ENCODE measurements at regions not wholly inside any gene's neighbourhood (a gene's known extent, or its start where the extent isn't known, plus 50 kb on each side); places are given as distances from the start of the nearest gene placed in this dataset.

DNA sequence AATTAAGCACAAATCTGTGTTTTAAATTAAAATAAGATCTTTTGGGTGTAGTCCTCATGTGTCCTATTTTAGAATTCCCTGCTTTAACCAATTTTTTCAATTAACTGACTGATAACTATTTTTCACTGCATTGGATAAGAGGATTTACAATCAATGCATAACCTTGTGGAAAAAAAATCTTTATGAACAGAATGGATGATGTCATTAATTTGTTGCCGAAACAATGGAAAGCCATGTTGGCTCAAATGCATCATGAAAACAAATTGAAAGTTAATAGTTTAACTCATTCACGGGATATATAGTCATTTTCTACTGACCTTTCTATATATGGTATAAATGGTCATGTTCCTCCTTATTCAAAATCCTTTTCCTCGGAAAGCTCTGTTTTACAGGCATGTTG is 82.3 kb downstream of the PRLHR start:
- no peak overlapping the region for H3K4me3 Mint-ChIP-seq (ENCODE audit: low read depth)
- H3K9me3 Mint-ChIP-seq (ENCODE audit: low read depth), result peaks cover 8% of the 10 kb centered on the region
- peaks cover 1% of the 10 kb centered on the region for H3K36me3 Mint-ChIP-seq (ENCODE audit: insufficient read depth)
- no peaks in the 10 kb centered on the region for H3K4me1 Mint-ChIP-seq (ENCODE audit: low read depth)
- TF ChIP-seq, protein P1, sequence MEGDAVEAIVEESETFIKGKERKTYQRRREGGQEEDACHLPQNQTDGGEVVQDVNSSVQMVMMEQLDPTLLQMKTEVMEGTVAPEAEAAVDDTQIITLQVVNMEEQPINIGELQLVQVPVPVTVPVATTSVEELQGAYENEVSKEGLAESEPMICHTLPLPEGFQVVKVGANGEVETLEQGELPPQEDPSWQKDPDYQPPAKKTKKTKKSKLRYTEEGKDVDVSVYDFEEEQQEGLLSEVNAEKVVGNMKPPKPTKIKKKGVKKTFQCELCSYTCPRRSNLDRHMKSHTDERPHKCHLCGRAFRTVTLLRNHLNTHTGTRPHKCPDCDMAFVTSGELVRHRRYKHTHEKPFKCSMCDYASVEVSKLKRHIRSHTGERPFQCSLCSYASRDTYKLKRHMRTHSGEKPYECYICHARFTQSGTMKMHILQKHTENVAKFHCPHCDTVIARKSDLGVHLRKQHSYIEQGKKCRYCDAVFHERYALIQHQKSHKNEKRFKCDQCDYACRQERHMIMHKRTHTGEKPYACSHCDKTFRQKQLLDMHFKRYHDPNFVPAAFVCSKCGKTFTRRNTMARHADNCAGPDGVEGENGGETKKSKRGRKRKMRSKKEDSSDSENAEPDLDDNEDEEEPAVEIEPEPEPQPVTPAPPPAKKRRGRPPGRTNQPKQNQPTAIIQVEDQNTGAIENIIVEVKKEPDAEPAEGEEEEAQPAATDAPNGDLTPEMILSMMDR (IDR thresholded peaks at IDR 0.05; ENCODE audit: unreplicated experiment), result no peak
- H3K27ac Mint-ChIP-seq, result no peak overlapping the region
- no peaks in the 10 kb centered on the region for H3K27me3 Mint-ChIP-seq
- no peak for DNase-seq (ENCODE audit: low spot score, unreplicated experiment)

DNA sequence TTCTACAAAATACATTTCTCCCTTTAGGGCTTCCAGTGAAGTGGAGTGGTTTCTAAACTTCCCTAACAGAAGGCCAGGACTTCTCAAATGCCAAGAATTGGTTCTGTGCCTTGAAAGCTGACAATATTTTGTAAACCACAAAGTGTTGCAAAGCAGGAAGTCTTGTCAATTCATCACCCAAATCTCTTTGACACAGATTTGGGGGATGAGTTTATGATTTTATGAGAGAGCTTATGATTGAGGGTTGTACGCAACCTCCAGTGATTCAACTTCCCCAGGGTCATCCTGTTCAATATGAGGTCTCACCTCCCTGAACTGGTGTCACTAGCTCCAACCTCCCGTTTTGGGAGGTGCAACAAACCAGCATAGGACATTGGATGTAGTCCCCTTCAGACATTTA is 83.7 kb downstream of the PRLHR start:
- H3K4me1 Mint-ChIP-seq (ENCODE audit: low read depth), result no peaks in the 10 kb centered on the region
- DNase-seq (ENCODE audit: low spot score, unreplicated experiment), result no peak
- H3K27ac Mint-ChIP-seq, result no peak overlapping the region
- H3K27me3 Mint-ChIP-seq, result no peaks in the 10 kb centered on the region
- no peaks in the 10 kb centered on the region for H3K36me3 Mint-ChIP-seq (ENCODE audit: insufficient read depth)
- TF ChIP-seq, protein P1 (IDR thresholded peaks at IDR 0.05; ENCODE audit: unreplicated experiment), result no peak
- H3K4me3 Mint-ChIP-seq (ENCODE audit: low read depth), result no peak overlapping the region
- H3K9me3 Mint-ChIP-seq (ENCODE audit: low read depth), result peaks cover 4% of the 10 kb centered on the region

DNA sequence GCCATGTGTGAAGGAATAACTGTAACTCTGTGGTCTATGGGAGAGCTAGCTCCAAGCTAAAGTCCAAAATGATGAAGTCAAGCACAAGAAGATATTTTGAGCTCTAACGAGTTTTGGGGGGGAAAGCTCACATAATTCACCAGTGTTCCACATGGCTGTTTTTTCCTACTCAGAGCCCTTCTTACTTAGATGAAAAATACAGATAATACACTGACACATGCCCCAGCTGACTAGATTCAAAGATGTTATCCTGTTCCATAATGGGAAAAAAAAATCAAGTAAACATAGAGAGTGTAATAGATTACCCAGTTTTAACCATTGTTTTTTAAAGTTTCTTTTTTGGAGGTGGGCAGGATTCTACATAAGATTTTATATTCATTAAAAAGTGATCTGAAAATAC is 86.6 kb downstream of the PRLHR start:
- DNase-seq (ENCODE audit: low spot score, unreplicated experiment), result no peak
- Mint-ChIP-seq H3K4me1 (ENCODE audit: low read depth) (no peaks in the 10 kb centered on the region), H3K36me3 (ENCODE audit: insufficient read depth) (no peaks in the 10 kb centered on the region), H3K27ac (no peak overlapping the region), H3K27me3 (peaks cover 10% of the 10 kb centered on the region), H3K9me3 (ENCODE audit: low read depth) (no peaks in the 10 kb centered on the region), H3K4me3 (ENCODE audit: low read depth) (no peak overlapping the region)
- TF ChIP-seq, protein P1 (IDR thresholded peaks at IDR 0.05; ENCODE audit: unreplicated experiment), result no peak

DNA sequence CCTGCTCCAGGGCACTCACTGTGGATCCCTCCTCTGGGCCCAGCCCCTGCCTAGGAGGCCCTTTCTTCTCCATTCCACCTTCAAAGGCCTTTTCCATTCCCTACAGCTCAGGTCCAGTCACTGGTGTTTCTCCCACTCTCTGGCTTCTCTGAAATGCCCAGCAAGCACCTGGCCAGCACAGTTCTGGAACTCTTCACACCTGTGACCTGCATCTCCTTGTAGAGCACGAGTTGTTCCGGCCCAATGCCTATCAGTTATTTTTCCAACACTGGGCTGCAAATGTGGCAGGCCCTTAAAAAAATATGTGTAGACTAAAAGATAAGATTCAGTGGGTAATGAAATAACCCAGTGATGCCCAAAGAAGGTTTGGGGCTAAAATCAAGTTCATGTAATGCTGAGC is 87.1 kb downstream of the PRLHR start:
- Mint-ChIP-seq H3K36me3 (ENCODE audit: insufficient read depth) (no peaks in the 10 kb centered on the region), H3K27ac (no peak overlapping the region), H3K4me3 (ENCODE audit: low read depth) (no peak overlapping the region), H3K27me3 (peaks cover 13% of the 10 kb centered on the region), H3K9me3 (ENCODE audit: low read depth) (no peaks in the 10 kb centered on the region), H3K4me1 (ENCODE audit: low read depth) (no peaks in the 10 kb centered on the region)
- TF ChIP-seq, protein P1 (IDR thresholded peaks at IDR 0.05; ENCODE audit: unreplicated experiment), result no peak
- no peak for DNase-seq (ENCODE audit: low spot score, unreplicated experiment)

DNA sequence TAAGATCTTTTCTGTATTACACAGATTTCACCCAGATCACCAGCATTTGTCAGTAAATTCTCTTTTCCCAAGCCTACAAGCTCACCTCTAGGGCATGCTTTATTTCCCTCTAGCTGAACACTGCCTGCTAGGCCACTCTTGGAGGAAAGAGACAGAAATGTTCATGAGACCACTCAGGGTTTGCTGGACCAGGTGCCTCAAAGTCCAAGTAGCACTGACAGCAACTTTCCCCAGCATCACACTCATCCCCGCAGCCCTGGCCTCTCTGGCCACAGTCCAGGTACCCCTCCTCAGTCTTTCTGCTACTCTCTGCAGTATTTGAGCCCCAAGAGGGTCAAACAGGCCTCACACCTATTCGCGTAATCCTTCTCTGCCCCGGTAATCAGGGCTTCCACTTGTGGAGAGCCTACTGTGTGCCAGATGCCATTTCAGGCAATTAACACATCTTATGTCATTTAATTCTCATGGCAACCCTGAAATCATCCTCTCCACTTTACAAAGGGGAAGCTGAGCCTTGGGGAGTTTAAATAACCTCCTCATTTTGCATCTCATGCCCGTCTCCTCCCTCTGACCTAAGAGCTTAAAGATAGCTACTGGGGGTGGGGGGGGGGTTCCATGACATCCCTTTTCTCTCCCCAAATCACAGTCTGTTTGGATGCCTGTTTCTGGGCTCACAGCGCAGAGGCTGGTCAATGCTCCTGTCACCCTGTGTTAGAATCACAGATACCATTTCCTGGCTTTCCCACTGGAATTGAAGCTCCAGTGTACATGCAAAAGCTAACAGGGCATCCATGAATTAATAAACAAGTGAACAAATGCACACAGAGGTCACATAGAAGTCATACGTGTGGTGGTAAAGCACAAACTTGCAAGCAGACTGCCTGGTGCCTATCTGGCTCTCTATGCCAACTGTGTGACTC is 88.5 kb downstream of the PRLHR start:
- Mint-ChIP-seq H3K27me3 (peaks cover 16% of the 10 kb centered on the region), H3K4me1 (ENCODE audit: low read depth) (no peaks in the 10 kb centered on the region), H3K36me3 (ENCODE audit: insufficient read depth) (no peaks in the 10 kb centered on the region), H3K4me3 (ENCODE audit: low read depth) (no peak overlapping the region), H3K27ac (peak overlapping the region; percentile 51), H3K9me3 (ENCODE audit: low read depth) (no peaks in the 10 kb centered on the region)
- DNase-seq (ENCODE audit: low spot score, unreplicated experiment), result no peak
- TF ChIP-seq, protein P1 (IDR thresholded peaks at IDR 0.05; ENCODE audit: unreplicated experiment), result no peak
